Parathyroid adenoma (tissue), 2 donors: ENCODE measurements at regions not wholly inside any gene's neighbourhood (a gene's known extent, or its start where the extent isn't known, plus 50 kb on each side); places are given as distances from the start of the nearest gene placed in this dataset.

Source experiments
- H2AFZ ChIP-seq: fragments of 300-600 bp; sonication (generic); one replicate; pipeline ENCODE4 v1.7.0; 2017; ENCODE audit warnings: antibody characterized with exemption, mild to moderate bottlenecking
- H3K27ac ChIP-seq: fragments of 300-600 bp; sonication (generic); one replicate; pipeline ENCODE4 v1.7.0; 2017
- H3K27me3 ChIP-seq: fragments of 300-600 bp; sonication (generic); one replicate; pipeline ENCODE4 v1.7.0; 2017; ENCODE audit warnings: low read length; ENCODE audit not compliant: control insufficient read depth, insufficient read depth
- H3K36me3 ChIP-seq: fragments of 300-600 bp; sonication (generic); one replicate; pipeline ENCODE4 v1.7.0; 2017; ENCODE audit warnings: low read length; ENCODE audit not compliant: control insufficient read depth, insufficient read depth
- H3K4me1 ChIP-seq: fragments of 300-600 bp; sonication (generic); one replicate; pipeline ENCODE4 v1.7.0; 2017; ENCODE audit warnings: control low read depth
- H3K4me2 ChIP-seq: fragments of 300-600 bp; sonication (generic); one replicate; pipeline ENCODE4 v1.7.0; 2017; ENCODE audit warnings: low read length
- H3K4me3 ChIP-seq: fragments of 300-600 bp; sonication (generic); one replicate; pipeline ENCODE4 v1.7.0; 2017; ENCODE audit warnings: low read depth, low read length
- H3K79me2 ChIP-seq: fragments of 300-600 bp; sonication (generic); one replicate; pipeline ENCODE4 v1.7.0; 2017; ENCODE audit warnings: control low read depth
- H3K9ac ChIP-seq: fragments of 300-600 bp; sonication (generic); one replicate; pipeline ENCODE4 v1.7.0; 2017; ENCODE audit warnings: mild to moderate bottlenecking
- H3K9me3 ChIP-seq: fragments of 300-600 bp; sonication (generic); one replicate; pipeline ENCODE4 v1.7.0; 2017; ENCODE audit warnings: low read length; ENCODE audit not compliant: control insufficient read depth
- TF ChIP-seq, protein P1 (sequence below): fragments of 300-600 bp; sonication (generic); IDR thresholded peaks from one replicate; pipeline ENCODE4 v1.7.0; 2017; ENCODE audit warnings: antibody characterized with exemption, mild to moderate bottlenecking
- donor health status: primary hyperparathyroidism.

DNA sequence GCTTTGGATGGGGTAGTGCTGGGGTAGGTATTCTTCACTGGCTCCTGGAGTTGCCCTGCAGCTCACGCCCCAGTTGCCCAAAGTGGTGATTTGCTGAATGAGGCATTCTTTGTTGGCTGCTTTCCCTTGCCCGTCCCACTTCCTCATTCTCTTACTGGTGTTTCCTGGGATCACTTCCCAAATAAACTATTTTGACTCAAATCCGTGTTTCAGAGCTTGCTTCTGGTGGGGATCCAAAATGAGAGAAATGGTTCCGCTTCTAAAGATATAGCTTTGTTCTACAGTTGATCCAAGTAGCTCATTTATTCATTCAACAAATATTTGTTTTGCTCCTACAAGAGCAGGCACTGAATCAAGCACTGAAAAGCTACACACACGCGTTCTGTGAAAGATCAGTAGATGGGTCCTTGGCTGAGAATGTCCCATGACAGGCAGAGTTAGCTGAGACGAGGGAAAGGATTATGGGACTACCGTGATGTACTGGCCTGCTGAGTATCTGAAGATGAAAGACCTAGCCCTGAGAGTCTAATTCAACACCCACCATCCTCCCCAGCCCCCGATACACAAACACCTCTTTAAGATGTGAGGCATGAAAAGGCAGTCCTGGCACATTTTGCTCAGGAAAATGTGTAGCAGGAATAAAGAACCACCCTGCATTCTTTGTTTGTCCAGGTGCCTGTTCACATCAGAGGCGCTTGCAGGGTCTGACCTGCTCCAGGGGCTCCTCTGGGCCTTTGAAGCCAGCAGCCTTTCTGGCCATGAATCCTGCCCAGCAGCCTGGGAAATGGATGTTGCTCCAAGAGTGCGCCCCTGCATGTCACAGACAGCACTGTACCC, 143.1 kb upstream of the RANBP3L start:
- Histone ChIP-seq H3K79me2 (no peaks in the 10 kb centered on the region), H3K4me1 (no peaks in the 10 kb centered on the region), H3K27ac (no peak overlapping the region), H3K36me3 (no peaks in the 10 kb centered on the region), H3K27me3 (no peaks in the 10 kb centered on the region), H3K9me3 (no peaks in the 10 kb centered on the region), H3K9ac (no peak overlapping the region), H3K4me3 (no peak overlapping the region), H2AFZ (no peak overlapping the region), H3K4me2 (no peak overlapping the region)
- TF ChIP-seq, protein P1, sequence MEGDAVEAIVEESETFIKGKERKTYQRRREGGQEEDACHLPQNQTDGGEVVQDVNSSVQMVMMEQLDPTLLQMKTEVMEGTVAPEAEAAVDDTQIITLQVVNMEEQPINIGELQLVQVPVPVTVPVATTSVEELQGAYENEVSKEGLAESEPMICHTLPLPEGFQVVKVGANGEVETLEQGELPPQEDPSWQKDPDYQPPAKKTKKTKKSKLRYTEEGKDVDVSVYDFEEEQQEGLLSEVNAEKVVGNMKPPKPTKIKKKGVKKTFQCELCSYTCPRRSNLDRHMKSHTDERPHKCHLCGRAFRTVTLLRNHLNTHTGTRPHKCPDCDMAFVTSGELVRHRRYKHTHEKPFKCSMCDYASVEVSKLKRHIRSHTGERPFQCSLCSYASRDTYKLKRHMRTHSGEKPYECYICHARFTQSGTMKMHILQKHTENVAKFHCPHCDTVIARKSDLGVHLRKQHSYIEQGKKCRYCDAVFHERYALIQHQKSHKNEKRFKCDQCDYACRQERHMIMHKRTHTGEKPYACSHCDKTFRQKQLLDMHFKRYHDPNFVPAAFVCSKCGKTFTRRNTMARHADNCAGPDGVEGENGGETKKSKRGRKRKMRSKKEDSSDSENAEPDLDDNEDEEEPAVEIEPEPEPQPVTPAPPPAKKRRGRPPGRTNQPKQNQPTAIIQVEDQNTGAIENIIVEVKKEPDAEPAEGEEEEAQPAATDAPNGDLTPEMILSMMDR, result no peak

- Histone ChIP-seq H2AFZ (no peak overlapping the region), H3K4me3 (no peak overlapping the region), H3K27me3 (no peaks in the 10 kb centered on the region), H3K9ac (no peak overlapping the region), H3K27ac (no peak overlapping the region), H3K79me2 (no peaks in the 10 kb centered on the region), H3K4me2 (no peak overlapping the region), H3K4me1 (no peaks in the 10 kb centered on the region), H3K9me3 (no peaks in the 10 kb centered on the region), H3K36me3 (no peaks in the 10 kb centered on the region)
- TF ChIP-seq, protein P1, result no peak
These were observed 146.1 kb upstream of the RANBP3L start for GRCh38 chr5:36447776-36448175.

GRCh38 chr5:36450229-36451014, 148.7 kb upstream of the RANBP3L start:
- H3K4me3 ChIP-seq, result no peak overlapping the region
- TF ChIP-seq, protein P1, result no peak
- no peaks in the 10 kb centered on the region for H3K4me1 ChIP-seq
- H3K4me2 ChIP-seq, result no peak overlapping the region
- no peak overlapping the region for H3K9ac ChIP-seq
- H3K36me3 ChIP-seq, result no peaks in the 10 kb centered on the region
- no peaks in the 10 kb centered on the region for H3K27me3 ChIP-seq
- H3K27ac ChIP-seq, result no peak overlapping the region
- no peaks in the 10 kb centered on the region for H3K9me3 ChIP-seq
- H2AFZ ChIP-seq, result no peak overlapping the region
- H3K79me2 ChIP-seq, result no peaks in the 10 kb centered on the region

- no peak overlapping the region for H3K27ac ChIP-seq
- no peaks in the 10 kb centered on the region for H3K27me3 ChIP-seq
- H3K79me2 ChIP-seq, result no peaks in the 10 kb centered on the region
- no peak overlapping the region for H2AFZ ChIP-seq
- H3K36me3 ChIP-seq, result no peaks in the 10 kb centered on the region
- TF ChIP-seq, protein P1, result no peak
- H3K9ac ChIP-seq, result no peak overlapping the region
- no peaks in the 10 kb centered on the region for H3K4me1 ChIP-seq
- no peak overlapping the region for H3K4me2 ChIP-seq
- H3K9me3 ChIP-seq, result no peaks in the 10 kb centered on the region
- H3K4me3 ChIP-seq, result no peak overlapping the region
These were observed 150.8 kb upstream of the RANBP3L start for GRCh38 chr5:36452424-36453006.
